ENCODE measurements at regions not wholly inside any gene's neighbourhood (a gene's known extent, or its start where the extent isn't known, plus 50 kb on each side); places are given as distances from the start of the nearest gene placed in this dataset.

DNA sequence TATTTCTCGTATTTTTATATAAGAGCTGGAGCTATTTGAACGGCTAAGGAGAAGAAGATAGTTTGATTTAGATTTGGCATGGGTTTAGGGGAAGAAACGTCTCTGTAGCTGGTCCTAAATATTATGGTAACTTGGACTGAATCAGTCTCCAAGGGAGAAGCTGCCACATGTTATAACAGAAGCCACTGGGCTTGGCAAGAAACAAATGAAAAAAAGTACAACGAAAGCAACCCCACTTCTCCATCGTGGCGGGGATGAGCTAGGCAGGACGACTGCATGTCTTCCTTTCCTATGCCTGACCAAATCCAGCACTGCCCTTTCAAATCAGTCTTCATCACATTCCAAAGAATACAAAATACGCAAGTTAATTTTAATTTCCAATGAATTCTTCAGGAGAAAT lies 196.7 kb upstream of the KLF14 start:
- H3K27ac ChIP-seq: peak overlapping the region; percentile 52
- TF ChIP-seq CTCF (conservative IDR thresholded peaks at IDR 0.05): no peak

DNA sequence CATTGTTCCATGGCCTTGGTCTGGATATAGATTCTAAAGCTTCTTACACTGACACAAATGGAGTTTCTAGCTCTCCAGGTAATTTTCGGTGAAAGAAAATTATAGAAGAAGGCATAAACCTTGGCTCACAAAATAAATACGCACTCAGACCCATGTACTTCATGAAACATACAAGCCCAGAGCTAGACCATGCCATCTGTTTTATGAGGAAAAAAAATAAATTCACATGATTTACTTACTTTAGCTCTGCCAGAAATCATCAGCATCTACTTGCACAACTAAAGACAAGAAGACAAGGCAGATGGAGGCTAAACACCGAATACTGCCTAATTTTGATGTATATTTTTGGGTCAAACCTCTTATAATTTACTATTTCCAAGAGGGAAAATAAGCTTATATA lies 197.4 kb upstream of the KLF14 start:
- H3K27ac ChIP-seq: peak overlapping the region; percentile 52
- TF ChIP-seq CTCF (conservative IDR thresholded peaks at IDR 0.05): no peak

DNA sequence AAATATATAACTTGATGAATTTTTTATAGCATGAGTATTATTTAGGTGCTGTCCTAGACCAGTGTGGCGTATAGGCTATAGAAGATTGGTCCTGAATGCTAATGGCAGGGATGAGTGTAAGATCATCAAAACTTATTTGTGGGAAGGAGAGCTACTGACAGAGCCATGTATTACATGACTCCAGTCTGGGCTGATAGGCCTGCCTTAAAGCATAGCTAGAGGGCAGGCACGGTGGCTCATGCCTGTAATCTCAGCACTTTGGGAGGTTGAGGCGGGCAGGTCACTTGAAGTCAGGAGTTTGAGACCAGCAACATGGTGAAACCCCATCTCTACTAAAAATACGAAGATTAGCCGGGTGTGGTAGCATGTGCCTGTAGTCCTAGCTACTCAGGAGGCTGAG lies 198.1 kb upstream of the KLF14 start:
- no peak overlapping the region for H3K27ac ChIP-seq
- no peak for TF ChIP-seq CTCF (conservative IDR thresholded peaks at IDR 0.05)

DNA sequence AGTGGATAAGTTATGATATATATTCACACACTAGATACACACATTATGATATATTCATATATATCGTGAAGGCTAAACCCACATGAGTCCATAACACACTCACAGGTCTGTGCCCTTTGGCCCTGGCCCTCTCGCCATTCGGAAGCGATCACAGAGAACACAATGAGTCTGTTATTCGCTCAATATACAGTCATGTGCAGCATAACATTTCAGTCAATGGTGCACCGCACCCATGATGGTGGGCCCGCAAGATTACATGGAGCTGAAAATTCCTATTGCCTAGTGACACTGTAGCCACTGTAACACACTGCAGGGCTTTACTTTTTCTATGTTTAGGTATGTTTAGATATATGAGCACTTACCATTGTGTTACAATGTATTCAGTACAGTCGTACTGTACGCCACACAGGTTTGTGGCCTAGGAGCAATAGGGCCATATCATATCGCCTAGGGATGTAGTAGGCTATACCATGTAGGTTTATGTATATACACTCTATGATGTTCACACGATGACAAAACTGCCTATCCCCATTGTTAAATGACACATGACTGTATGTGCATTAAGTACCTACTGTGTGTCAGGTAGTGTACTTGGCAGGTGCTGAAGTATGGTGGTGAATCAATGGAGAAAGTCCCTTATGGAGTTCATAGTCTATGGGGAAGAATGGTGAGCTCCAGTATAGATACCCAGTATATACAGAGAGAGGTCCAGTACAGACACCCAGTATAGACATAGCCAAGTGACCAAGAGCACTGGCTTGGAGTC lies 198.8 kb upstream of the KLF14 start:
- no peak for TF ChIP-seq CTCF (conservative IDR thresholded peaks at IDR 0.05)
- H3K27ac ChIP-seq: no peak overlapping the region

DNA sequence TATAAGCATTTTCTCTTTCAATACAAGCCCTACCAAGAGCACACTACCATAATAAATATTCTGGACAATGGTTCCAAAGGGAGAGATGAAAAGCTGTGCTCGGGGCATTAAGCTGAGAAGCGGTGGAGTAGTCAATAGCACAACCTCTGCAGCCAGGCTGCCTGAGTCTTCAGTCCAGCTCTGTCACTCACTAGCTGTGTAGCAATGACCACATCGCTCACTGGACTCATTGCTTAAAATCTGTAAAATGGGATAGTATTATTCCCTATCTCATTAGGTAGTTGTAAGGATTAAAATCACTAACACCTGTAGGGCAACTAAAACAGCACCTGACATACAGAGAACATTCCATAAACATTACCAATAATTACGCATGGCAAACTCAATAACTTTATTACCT lies 199.9 kb upstream of the KLF14 start:
- H3K27ac ChIP-seq: no peak overlapping the region
- TF ChIP-seq CTCF (conservative IDR thresholded peaks at IDR 0.05): no peak

- no peak for TF ChIP-seq CTCF (conservative IDR thresholded peaks at IDR 0.05)
- no peak overlapping the region for H3K27ac ChIP-seq
Observed at GRCh38 chr7:130935564-130936157, 201.7 kb upstream of the KLF14 start.

DNA sequence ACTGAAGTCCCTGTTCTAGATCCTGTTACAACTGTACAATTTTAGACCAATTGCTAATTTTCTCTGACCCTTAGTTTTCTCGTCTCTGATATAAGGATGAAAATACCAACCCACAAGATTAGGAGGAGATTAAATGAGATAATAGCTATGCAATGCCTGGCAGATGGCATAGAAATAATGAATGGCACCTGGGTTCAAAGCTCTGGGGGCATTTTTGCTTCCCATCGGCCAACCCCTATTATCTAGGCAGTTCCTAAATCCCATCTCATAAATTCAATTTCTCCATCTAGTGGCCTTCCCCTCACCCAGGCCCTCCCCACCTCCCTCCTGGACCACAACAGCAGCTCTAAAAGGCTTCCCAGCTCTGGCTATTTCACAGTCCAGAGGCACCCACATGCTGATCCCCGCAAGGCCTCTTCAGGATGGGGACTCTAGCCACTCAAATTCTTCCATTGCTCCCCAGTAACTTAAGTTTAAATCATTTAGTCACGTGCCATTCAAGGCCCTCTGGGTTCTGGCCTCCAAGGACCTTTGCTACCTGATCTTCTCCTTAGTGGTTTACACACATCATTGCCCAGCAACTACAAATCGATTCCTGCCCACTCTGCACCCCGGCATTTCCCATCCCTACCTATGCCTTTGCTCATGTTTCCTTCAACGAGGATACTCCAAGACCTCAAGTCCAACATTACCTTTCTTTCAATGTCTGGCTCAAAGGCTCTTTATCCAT lies 202.4 kb upstream of the KLF14 start:
- H3K27ac ChIP-seq: no peak overlapping the region
- no peak for TF ChIP-seq CTCF (conservative IDR thresholded peaks at IDR 0.05)
